HG02678 (cell line): ENCODE measurements at regions not wholly inside any gene's neighbourhood (a gene's known extent, or its start where the extent isn't known, plus 50 kb on each side); places are given as distances from the start of the nearest gene placed in this dataset.

Experiments
- ATAC-seq: cut with Tn5 transposase; IDR thresholded peaks from one replicate; pipeline ENCODE4 v1.9.1; 2021; ENCODE audit warnings: mild to moderate bottlenecking, moderate library complexity; ENCODE audit not compliant: unreplicated experiment

DNA sequence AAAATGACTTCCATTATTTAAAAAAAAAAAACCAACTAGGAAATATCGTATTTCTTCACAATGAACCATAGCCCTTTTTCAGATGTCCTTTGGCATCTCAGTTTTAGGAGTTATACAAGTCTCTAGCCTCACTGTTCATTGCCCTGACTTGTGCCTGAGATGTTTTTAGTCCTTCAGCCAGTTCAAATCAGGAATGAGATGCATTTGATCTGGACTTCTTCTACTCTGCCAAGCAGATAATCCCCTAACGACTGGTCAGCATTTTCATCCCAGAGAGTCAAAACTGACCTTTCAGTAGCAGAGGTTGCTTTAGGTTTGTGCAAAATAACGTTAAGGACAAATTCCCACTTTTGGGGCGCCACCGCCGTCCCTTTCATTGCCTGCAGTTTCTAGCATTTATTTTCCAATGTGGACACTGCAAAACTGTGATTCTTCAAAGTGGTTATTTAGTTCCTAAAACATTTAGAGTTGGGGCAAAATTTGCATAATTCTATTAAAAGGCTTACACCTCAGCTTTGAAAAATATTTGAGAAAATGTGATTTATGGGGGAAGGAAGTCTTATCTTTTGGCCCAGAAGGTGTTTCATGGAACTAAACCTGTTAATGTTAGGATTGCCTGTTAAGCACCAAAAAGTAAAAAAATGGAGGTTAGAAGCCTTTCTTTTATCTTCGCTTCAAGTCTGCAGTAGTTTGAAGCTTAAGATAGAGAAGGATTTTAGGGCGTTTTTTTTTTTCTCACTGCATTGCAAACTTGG is 152.0 kb upstream of the SGK1 start:
- no peak for ATAC-seq

DNA sequence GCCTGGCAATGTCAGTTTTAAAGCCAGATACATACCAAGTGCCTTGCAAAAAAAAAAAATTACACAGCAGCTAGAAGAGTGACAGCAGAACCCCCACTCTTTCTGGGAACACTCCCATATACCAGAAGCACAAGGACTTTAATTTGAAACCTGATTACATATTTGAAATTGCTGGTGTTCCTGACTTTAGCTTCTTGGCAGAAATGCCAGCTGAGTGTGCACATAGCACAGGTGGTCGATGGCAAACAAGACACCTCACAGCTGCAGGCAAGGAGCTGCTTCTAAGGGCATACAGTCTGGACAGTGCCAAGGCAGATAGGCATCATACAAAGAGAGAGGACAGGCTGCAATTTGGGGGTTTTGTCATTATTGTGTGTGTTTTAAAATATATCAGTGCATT is 150.7 kb upstream of the SGK1 start:
- no peak for ATAC-seq

DNA sequence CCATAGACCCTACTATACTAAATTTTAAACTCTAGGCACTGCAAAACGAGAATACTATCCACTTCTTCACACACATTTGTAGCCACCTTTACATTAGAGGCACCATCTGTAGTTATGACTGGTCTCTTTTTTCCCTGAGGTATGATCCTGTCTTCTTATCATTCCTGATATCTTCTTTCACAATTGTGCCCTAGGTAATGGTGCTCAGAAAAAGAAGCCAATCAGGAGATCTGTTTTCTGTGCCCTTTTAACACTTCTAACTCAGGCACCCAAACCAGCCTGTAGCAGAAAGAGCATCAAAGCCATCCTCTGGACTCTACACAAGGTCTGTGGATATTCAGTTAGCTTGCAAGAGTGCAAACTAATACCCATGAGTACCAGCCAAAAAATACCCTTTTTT is 149.7 kb upstream of the SGK1 start:
- no peak for ATAC-seq

DNA sequence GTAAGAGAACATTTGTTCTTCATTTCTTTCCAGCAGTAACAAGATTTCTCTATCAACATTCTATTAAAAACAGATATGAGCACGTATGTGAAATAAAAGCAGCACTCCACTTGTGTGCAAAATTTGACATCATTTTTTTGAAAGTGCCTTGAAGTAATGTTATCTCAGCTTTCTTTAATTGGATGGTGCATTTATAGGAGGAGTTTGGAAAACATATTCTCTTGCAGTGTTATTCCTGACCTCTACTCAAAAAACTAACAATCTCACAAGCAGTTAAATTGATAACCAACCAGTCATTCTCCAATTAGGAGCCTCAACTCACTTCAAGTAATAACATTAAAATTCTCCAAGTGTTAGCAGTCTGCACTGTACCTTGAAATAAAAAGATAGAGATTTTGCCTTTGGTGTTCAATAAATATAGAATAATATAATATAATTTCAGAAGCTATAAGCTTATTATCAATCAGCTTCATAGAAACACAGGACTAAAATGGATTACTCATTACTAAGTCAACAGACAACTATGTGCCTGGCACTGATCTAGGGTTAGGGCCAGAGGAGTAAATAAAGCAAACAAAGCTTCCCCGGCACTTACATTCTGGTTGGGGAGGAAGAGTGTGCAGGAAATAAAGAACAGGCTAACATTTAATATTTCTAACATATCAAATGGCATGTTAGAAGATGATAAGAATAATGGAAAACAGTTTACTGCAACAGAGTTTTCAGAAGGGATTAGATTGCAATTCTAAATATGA is 149.0 kb upstream of the SGK1 start:
- ATAC-seq: no peak

DNA sequence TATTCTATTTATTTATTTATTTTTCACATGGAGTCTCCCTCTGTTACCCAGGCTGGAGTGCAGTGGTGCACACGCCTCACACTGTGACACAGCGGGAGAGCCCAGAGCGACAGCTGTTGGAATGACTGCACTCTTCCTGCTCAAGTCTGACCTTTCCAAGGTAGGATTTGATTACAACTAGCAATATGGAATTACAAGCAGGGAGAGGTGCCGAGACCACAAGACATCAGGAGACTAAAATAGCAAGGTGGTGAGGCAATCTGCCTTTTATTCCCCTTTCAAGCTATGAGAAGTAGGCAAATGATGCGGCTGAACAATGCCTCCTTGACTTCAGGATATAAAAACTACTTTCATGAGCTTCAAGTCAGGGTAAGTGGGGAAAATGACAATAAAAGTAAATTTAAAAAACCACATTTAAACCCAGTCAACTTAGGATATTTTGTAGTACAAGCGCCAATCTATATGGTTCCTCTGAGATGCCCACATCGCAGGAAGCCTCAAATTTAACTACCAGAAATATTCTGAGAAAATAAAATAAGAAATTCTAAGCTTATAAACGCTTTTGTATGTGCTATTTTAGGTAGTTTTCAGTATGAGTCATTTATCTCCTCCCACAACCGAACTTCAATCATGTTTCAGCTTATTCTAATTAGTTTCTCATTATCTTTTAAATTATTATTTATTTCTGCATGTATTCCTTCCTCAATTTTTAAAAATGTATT is 146.9 kb upstream of the SGK1 start:
- ATAC-seq: no peak

DNA sequence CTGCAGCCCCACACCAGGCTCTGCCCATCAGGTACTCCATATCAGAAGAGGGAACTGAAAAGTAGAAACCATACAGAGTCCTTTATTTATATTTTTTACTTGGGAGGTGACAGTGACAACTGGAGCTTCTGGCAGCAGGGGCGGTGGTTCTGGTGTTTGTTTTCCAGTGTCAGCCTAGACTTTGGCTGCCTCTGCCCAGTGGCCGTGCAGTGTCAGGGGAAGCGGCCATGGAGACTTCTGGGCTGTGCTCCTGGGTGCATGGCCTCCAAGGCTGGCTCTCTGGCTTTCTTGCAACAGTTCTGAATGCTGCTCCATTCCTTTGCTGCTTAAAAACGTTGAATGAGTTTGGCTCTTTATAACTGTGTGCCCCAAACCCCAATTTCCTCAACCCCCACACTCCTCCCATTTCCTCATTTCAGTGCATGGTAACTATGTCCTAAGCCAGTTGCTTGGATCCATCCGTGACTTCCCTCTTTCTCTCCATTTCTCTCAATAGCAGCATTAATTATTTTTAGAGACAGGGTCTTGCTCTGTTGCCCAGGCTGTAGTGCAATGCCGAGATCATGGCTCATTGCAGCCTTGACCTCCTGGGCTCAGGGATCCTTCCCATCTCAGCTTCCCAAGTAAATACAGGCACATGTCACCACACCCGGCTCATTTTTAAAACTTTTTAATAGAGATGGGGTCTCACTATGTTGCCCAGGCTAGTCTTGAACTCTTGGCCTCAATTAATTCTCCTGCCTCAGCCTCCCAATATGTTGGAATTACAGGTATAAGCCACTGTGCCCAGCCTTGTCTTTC is 141.1 kb upstream of the SGK1 start:
- ATAC-seq: no peak

DNA sequence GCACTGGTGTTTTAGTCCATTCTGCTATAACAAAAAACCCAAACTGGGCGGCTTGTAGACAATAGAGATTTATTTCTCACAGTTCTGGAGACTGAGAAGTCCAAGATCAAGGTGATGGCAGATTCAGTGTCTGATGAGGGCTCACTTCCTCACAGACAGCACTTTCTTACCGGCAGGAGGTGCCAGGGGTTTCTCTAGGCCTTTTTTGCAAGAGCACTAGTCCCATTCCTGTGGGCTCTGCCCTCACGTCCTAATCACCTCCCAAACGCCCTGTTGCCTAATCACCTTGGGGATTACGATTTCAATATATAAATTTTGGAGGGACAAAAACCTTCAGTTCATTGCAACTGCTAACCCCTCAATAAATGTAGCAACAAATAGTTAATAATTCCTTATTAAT is 140.0 kb upstream of the SGK1 start:
- no peak for ATAC-seq

DNA sequence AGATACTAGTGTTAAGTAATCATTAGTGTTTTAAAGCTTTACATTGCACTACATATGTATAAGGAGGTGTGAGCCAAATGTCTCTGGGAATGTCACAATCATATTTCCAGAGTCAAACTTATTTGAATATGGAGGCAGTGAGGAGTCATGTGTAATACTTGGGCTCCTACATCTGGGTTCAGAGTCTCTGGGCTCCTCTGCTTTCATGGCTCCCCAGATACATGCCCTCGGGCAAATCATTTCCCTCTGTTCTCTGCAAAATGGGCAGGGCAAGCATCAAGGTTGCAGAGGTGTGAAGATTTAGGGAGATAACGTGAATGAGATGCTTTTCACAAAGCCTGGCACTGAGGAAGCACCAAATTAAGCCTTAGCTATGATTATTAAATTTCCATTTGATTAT is 138.3 kb upstream of the SGK1 start:
- no peak for ATAC-seq

DNA sequence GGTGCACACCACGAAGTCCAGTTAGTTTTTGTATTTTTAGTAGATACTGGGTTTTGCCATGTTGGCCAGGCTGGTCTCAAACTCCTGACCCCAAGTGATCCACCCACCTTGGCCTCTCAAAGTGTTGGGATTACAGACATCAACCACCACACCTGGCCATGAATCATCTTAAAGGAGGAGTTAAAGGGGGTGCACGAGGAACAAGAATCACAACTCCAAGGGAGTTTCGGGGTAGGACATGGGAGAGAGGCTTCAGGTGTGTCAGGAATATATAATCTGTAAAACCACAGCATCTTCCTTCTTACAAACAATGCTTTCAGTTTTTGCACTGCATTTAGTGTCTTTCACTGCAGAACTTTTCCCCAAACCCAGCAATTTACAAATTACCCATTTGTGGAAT is 137.4 kb upstream of the SGK1 start:
- no peak for ATAC-seq

DNA sequence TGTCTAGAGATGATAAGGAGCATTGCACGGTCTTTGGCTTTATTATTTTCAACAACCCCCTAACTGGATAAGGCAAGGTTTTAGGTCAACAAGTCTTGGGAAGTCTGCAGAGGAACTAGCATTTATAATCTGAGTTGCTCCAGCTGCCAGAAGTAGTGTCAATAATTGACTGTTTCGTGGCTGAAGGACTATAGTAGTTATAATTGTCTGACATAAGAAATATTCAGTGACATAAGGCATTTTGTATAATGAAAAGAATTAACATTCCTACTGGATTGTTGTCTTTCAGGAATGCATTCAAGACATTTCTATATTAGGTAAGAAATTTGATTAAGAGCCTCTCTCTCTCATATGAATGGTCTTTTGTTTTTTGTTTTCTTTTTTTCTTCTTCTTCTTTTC is 136.9 kb upstream of the SGK1 start:
- no peak for ATAC-seq

DNA sequence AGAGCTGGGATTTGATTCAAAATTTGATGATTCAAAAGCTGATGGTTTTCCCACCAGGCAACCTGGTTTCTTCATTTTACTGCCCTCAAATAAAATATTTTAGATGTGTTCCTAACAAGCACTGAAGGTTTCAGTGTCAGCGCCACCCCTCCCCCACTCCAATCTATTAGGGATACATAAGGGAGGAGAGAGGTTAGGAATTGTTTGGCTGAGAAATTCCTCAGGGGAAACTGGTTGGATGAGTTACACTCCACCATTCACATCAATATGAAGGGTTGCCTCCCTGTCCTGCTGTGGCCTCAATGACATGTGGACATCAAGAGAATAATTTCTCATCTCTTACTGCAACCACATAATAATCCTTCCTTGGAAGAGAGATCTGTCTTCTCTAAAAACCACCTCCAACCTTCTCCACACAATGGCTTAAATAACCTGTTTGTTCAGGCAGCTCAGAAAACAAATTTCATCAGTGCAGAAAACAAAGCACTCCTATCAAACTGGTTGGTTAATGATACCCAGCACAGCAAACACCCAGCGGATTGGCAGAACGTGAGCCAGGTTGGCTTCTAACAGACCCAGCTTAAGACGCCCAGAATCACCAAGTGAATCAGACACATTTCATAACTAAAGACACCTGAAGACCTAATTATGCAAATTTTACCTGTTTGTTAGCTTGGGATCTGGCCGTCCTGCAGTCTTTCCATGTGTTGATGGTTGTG is 136.0 kb upstream of the SGK1 start:
- ATAC-seq: no peak

DNA sequence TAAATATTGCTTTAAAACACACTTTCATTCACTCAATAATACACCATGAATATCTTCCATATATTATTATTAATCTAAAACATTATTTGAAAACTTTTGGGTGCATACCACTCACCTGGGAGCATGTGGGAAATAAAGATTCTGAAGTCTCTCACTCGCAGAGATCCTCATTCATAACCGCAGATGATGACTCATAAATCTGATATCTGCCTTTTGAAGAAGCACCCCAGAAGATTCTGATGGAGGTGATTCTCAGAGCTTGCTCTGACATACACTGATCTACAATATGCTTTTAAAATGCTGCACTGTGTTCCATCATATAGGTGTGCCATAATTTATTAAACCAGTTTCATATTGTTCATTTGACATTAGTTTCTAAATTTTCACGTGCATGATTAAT is 135.0 kb upstream of the SGK1 start:
- ATAC-seq: no peak

DNA sequence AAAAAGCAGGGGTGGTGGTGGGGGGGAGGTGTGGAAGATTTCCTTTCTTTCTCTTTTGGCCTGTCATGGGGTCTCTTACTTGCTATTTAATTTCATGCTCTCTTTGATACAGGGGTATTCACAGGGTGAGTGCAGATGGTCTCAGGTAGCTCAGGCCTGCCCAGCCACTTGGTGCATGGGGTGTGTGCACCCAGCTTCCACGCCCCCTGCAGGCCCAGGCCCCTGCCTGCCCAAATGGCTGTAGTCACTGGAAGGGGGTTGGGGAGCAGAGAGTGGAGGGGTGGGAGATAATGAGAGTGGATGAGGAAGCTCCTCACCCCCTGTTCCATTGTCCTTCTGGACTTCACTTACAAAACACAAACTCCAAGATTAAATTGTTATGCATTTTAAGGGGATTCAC is 133.6 kb upstream of the SGK1 start:
- ATAC-seq: no peak

DNA sequence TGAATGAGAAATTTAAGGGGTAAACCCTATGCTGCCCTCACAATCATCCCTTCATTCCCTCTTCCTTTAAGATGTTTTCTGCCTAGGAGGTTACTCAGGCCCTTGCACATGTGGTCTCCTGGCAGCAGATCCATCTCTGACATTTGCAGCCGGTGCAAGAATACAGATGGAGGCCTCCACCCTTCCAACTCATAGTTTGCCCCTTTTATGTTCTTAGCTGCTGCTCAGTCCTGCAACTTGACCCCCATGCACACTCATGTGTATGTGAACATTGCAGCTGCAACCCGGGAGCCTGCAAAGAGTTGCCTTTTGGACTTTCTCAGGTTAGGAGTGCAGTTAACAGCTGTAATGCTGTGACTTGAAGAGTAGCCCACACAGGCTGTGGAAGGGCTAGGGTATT is 131.9 kb upstream of the SGK1 start:
- ATAC-seq: no peak

DNA sequence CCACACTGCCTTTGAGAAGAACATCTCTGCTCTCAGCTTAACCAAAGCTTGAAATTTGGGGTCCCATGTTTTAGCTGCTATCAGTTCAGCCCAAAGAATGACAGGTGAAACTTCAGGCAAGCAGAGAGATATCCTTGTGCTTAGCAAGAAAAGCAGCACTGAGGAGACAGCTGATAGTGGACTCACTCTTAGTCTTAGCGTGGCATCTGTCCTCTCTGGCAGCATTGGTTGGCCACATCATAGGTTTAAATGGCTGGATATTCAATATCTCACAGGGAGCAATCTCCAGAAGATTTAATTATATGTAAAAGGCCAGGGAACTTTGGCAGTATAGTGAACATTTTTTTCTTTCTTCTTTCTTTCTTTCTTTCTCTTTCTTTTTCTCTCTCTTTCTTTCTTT is 131.1 kb upstream of the SGK1 start:
- ATAC-seq: no peak

DNA sequence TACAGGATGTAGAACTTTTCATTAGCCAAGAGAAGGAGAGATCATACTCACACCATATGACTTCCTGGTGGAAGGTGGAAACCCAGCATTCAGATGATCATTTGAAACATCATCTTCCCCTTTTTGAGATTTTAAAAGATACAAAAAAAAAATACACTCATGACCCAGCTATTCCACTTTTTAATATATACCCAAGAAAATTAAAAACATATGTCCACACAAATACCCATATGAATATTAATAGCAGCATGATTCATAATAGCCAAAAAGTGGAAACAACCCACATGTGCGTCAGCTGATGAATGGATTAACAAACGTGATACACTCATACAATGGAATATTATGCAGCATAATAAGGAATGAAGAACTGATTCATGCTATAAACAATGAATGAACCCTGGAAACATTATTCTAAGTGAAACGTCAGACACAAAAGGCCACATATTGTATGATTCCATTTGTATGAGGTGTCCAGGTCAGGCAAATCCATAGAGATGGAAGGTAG is 130.0 kb upstream of the SGK1 start:
- ATAC-seq: no peak

DNA sequence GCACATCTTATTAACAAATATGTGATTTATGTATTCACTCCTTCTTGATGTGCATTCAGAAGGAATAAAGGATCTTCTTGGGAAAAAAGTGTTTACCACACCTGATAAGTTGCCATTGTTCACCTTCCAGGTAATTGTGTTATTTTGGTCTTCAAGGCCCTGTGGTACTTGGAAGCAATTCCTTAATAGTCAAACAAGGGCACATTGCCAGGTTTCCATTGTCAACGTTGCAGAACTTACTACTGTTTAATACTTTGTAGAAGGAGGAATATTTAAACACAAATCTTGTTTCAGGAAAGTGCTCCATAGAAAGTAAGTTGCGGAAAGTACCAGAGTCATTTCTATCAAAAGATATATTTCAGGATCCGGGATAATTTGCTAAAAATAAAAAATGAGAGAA is 129.5 kb upstream of the SGK1 start:
- ATAC-seq: no peak

DNA sequence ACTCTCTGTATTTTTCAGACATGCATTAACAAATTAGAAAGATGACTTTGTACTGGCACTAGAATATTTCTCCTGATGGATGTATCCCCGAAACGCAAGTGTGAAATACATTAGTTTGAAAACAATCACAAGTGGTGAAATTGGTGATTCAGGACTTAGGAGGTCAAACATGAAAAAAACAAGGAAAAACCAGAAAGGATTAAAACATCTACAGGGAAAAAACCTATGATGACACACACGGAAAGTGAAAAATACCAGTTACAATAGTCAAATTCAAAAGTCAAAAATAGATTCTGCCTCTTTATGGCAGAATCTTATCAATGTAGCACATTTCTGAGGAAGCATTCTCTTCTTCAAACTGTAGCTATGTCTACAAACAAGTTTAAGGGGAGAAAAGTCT is 129.0 kb upstream of the SGK1 start:
- no peak for ATAC-seq

DNA sequence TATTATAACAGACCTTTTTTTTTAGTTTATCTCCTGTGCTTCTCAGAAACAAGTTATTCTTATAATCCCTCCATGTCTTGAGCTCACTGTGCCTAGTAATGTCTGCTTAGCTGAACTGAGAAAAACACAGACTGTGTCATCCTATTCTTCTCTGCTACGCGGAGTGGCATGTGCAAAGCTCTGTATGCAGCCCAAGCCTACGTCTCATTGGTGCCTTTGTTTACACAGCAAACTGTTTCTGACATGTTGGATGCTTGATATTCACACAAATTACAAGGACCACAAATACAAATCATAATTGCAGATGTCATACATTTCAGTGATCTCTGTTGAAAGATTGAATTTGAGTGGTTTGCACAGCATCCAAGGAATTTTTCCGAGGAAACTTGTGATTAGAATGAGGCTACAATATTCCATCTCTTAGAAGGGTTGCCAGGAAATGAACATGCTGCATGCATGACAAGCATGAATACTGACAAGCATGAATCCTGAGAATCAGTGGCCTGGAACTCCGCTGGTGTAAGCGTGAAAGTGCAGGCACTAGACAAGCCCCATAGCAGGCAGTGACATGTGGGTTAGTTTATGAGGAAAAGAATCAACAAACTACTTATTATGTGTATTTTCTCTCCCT is 128.4 kb upstream of the SGK1 start:
- ATAC-seq: no peak

DNA sequence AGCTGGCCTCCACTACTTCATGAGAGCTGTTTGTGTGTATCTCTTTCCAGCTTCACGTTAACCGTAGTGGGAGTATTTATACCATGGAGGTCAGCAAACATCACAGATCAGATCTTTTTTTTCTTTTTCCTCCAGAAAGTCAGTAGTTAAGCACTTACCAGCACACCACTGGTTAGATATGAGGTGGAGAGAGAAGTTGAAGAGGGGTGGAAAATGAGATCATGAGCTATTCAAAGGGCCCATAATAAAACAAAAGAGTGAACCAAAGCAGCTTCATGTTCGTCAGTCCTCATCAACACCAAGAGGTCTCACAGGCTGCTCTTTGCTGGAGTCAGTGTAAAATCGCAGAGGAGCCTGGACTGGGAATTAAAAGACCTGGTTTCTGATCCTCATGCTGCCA is 125.1 kb upstream of the SGK1 start:
- ATAC-seq: no peak
